A549 (cell line): ENCODE measurements at regions not wholly inside any gene's neighbourhood (a gene's known extent, or its start where the extent isn't known, plus 50 kb on each side); places are given as distances from the start of the nearest gene placed in this dataset.

Experiments used
- ATAC-seq, 2 experiments: fragments of 200-7000 bp in 1 of 2; fragments of >200 bp in 1 of 2; cut with Nextera tagmentation in 1 of 2; cut with Tn5 transposase in 1 of 2; 3 replicates each; pipeline versions ENCODE4 v1.8.0 to v1.9.1; 2018 to 2020; ENCODE audit warnings: mild to moderate bottlenecking in 1 of 2, moderate library complexity in 1 of 2
- CTCF ChIA-PET: fragments of 300-600 bp; sonication (Branson Sonifier 250); formaldehyde crosslinking; extraction: SDS; loops from one replicate; lab custom pipeline; 2021; ENCODE audit warnings: antibody characterized with exemption, inconsistent platforms; lab: Yijun Ruan, JAX
- POLR2A ChIA-PET: fragments of 350-600 bp; formaldehyde crosslinking; extraction: SDS; loops from one replicate; lab custom pipeline; 2021; ENCODE audit warnings: antibody characterized with exemption, inconsistent platforms; lab: Yijun Ruan, JAX
- DNase-seq, 2 experiments: peaks; one replicate each; pipeline versions ENCODE4 v3.0.0 to v3.0.0-alpha.2; 2011 to 2016; ENCODE audit warnings: low read depth in 1 of 2, low spot score in 1 of 2
- FAIRE-seq: peaks from 2 replicates; lab custom pipeline; 2011; peaks lifted over from hg19 to GRCh38; lab: Jason Lieb, UNC
- H3K27ac ChIP-seq, 2 experiments: fragments of >200 bp; sonication (Bioruptor Twin); formaldehyde crosslinking; 3 replicates each; pipeline ENCODE4 v1.5.1; 2016 to 2017
- H3K4me1 ChIP-seq: fragments of >200 bp; sonication (Bioruptor Twin); formaldehyde crosslinking; 3 replicates; pipeline ENCODE4 v1.6.1; 2016
- H3K4me2 ChIP-seq: fragments of >200 bp; sonication (Bioruptor Twin); formaldehyde crosslinking; 3 replicates; pipeline ENCODE4 v1.6.1; 2016
- H3K4me3 ChIP-seq: fragments of >200 bp; sonication (Bioruptor Twin); formaldehyde crosslinking; 3 replicates; pipeline ENCODE4 v1.5.1; 2016
- H3K9me3 ChIP-seq: fragments of >200 bp; sonication (Bioruptor Twin); formaldehyde crosslinking; 3 replicates; pipeline ENCODE4 v1.6.1; 2016
- ATOH8 ChIP-seq: fragments of 250-450 bp; sonication (Bioruptor Pico); IDR thresholded peaks from 2 replicates; pipeline ENCODE4 v1.5.0; 2020; ENCODE audit warnings: low read depth, mild to moderate bottlenecking, moderate library complexity
- BHLHE40 ChIP-seq: IDR thresholded peaks from 2 replicates; pipeline ENCODE4 v1.6.1; 2012; ENCODE audit warnings: low read depth, low read length, inconsistent platforms
- CBX8 ChIP-seq: fragments of 200-600 bp; sonication (generic); IDR thresholded peaks from 2 replicates; pipeline ENCODE4 v1.6.1; 2016
- CEBPB ChIP-seq, 2 experiments: fragments of >200 bp in 1 of 2; sonication (Bioruptor Twin) in 1 of 2; formaldehyde crosslinking in 1 of 2; IDR thresholded peaks; 2 replicates each; pipeline ENCODE4 v1.6.1; 2012 to 2016
- CHD2 ChIP-seq: fragments of 150-350 bp; IDR thresholded peaks from 2 replicates; pipeline ENCODE4 v1.6.1; 2014; ENCODE audit warnings: low read length; ENCODE audit not compliant: partially characterized antibody
- E2F6 ChIP-seq: IDR thresholded peaks from 2 replicates; pipeline ENCODE4 v1.6.1; 2012; ENCODE audit warnings: low read depth, borderline replicate concordance
- EHF ChIP-seq: fragments of 250-450 bp; sonication (Bioruptor Pico); IDR thresholded peaks from 2 replicates; pipeline ENCODE4 v1.5.0; 2020; ENCODE audit warnings: mild to moderate bottlenecking
- EHMT2 ChIP-seq: fragments of 200-600 bp; sonication (generic); IDR thresholded peaks from 2 replicates; pipeline ENCODE4 v1.6.1; 2016; ENCODE audit warnings: antibody characterized with exemption, low read depth, mild to moderate bottlenecking, moderate library complexity
- FOXS1 ChIP-seq: fragments of 250-450 bp; sonication (Bioruptor Pico); IDR thresholded peaks from 2 replicates; pipeline ENCODE4 v1.5.0; 2020; ENCODE audit warnings: mild to moderate bottlenecking, moderate library complexity
- JUN ChIP-seq, 2 experiments: fragments of >200 bp; sonication (Bioruptor Twin); formaldehyde crosslinking; IDR thresholded peaks; 2 replicates in 1 of 2; 3 replicates in 1 of 2; pipeline ENCODE4 v1.6.1; 2016 to 2017
- KDM1A ChIP-seq: fragments of 200-600 bp; sonication (generic); IDR thresholded peaks from 2 replicates; pipeline ENCODE4 v1.6.1; 2016; ENCODE audit warnings: low read depth, mild to moderate bottlenecking
- KDM5A ChIP-seq: fragments of 200-600 bp; sonication (generic); IDR thresholded peaks from 2 replicates; pipeline ENCODE4 v1.6.1; 2016; ENCODE audit warnings: antibody characterized with exemption, mild to moderate bottlenecking
- MAFK ChIP-seq: fragments of 450-650 bp; IDR thresholded peaks from 2 replicates; pipeline ENCODE4 v1.6.1; 2014; ENCODE audit not compliant: partially characterized antibody
- MAX ChIP-seq: IDR thresholded peaks from 2 replicates; pipeline ENCODE4 v1.6.1; 2012
- NFE2L2 ChIP-seq: fragments of 150-350 bp; conservative IDR thresholded peaks from 2 replicates; pipeline ENCODE4 v1.6.1; 2014; ENCODE audit warnings: low read length
- REST ChIP-seq: fragments of 200-600 bp; sonication (generic); IDR thresholded peaks from 2 replicates; pipeline ENCODE4 v1.6.1; 2016; ENCODE audit warnings: antibody characterized with exemption, mild to moderate bottlenecking, moderate library complexity
- TFCP2L1 ChIP-seq: fragments of 250-450 bp; sonication (Bioruptor Pico); IDR thresholded peaks from 2 replicates; pipeline ENCODE4 v1.5.0; 2021; ENCODE audit warnings: mild to moderate bottlenecking
- USF2 ChIP-seq: fragments of 450-650 bp; IDR thresholded peaks from 2 replicates; pipeline ENCODE4 v1.6.1; 2014; ENCODE audit warnings: antibody characterized with exemption
- WGBS: methylation state at CpG from one replicate; pipeline ENCODE4 v1.1.6; 2017; ENCODE audit errors: missing lambda C conversion rate; 5-methylcytosine and 5-hydroxymethylcytosine counted together

- POLR2A ChIA-PET: no interaction called here
- TF ChIP-seq MAFK: no peak
- WGBS: 23% methylated on average over 1 of the region's 1 CpG
- Histone ChIP-seq H3K4me3 (no peak overlapping the region), H3K4me1 (peaks cover 3% of the 10 kb centered on the region; the same call in 1 of the 3 replicates), H3K4me2 (no peak overlapping the region), H3K9me3 (peaks cover 3% of the 10 kb centered on the region; the same call in 1 of the 3 replicates), H3K27ac (no peak overlapping the region)
- CTCF ChIA-PET: interaction anchor here (0.9 kb wide), 1 partner anchor 98 kb away, joined by 3 read pairs; no protein-coding TSS in a partner anchor
- DNase-seq (no peak), FAIRE-seq (no peak), ATAC-seq (no peak)
These were observed 70.6 kb upstream of the PAXBP1 start for GRCh38 chr21:32842146-32842545.

- POLR2A ChIA-PET: no interaction called here
- peaks cover 3% of the 10 kb centered on the region; the same call in 1 of the 3 replicates for H3K4me1 ChIP-seq
- DNase-seq: no peak
- H3K4me3 ChIP-seq: no peak overlapping the region
- no peak for TF ChIP-seq KDM5A
- TF ChIP-seq BHLHE40: no peak
- TF ChIP-seq E2F6: no peak
- TF ChIP-seq KDM1A: no peak
- no peak for TF ChIP-seq REST
- TF ChIP-seq TFCP2L1 (CRISPR knock-in tag): no peak
- TF ChIP-seq CBX8: no peak
- TF ChIP-seq NFE2L2: no peak
- TF ChIP-seq JUN (IDR thresholded peaks at IDR 0.05): no peak
- no peak for TF ChIP-seq CEBPB (IDR thresholded peaks at IDR 0.05)
- TF ChIP-seq MAX: no peak
- TF ChIP-seq, all 56 proteins: peak for 0
- Histone ChIP-seq H3K9me3 (no peaks in the 10 kb centered on the region), H3K27ac (no peak overlapping the region), H3K4me2 (no peak overlapping the region)
- CTCF ChIA-PET: interaction anchor here (1.3 to 1.6 kb wide), 2 partner anchors 18 to 97 kb away, joined by 3 read pairs; no protein-coding TSS in a partner anchor
- 36% methylated on average over 3 of the region's 3 CpGs for WGBS
- ATAC-seq: no peak
- FAIRE-seq: no peak
These were observed 72.0 kb upstream of the PAXBP1 start for GRCh38 chr21:32843561-32843960.

GRCh38 chr21:32844076-32844475 lies 72.5 kb upstream of the PAXBP1 start:
- ATAC-seq: no peak
- H3K4me2 ChIP-seq: no peak overlapping the region
- POLR2A ChIA-PET: no interaction called here
- 22% methylated on average over 1 of the region's 1 CpG for WGBS
- no peak overlapping the region for H3K27ac ChIP-seq
- H3K9me3 ChIP-seq: no peaks in the 10 kb centered on the region
- TF ChIP-seq USF2 (no peak), REST (no peak), FOXS1 (CRISPR knock-in tag) (no peak), CHD2 (no peak), NFE2L2 (no peak), EHMT2 (no peak), EHF (CRISPR knock-in tag) (no peak), ATOH8 (CRISPR knock-in tag) (no peak)
- TF ChIP-seq, all 56 proteins: peak for 0
- CTCF ChIA-PET: interaction anchor here (1.3 to 1.6 kb wide), 2 partner anchors 18 to 96 kb away, joined by 3 read pairs; no protein-coding TSS in a partner anchor
- Histone ChIP-seq H3K4me1 (peaks cover 3% of the 10 kb centered on the region; the same call in 1 of the 3 replicates), H3K4me3 (no peak overlapping the region)
- FAIRE-seq: no peak
- DNase-seq: no peak
